Right cardiac atrium (tissue), 5 donors: ENCODE measurements at regions not wholly inside any gene's neighbourhood (a gene's known extent, or its start where the extent isn't known, plus 50 kb on each side); places are given as distances from the start of the nearest gene placed in this dataset.
"Not testable (repeated sequence)": the region's sequence is repeated elsewhere in the genome, so short reads cannot be mapped to it uniquely, and the experiment has no call there.

ENCODE experiments used
- ATAC-seq, 2 donors: fragments of 200-7000 bp; cut with Tn5 transposase; one replicate each; pipeline versions ENCODE4 v1.8.0 to v1.9.1; 2020; ENCODE audit warnings: moderate library complexity in 2 of 2, mild to moderate bottlenecking in 1 of 2
- DNase-seq, 3 donors: peaks; one replicate each; pipeline ENCODE4 v3.0.0-alpha.2; 2020
- H3K27ac ChIP-seq: one replicate; pipeline ENCODE4 v1.5.1; 2013; ENCODE audit warnings: mild to moderate bottlenecking, low read length, control low read depth, moderate library complexity
- H3K27me3 ChIP-seq: one replicate; pipeline ENCODE4 v1.6.1; 2013; ENCODE audit not compliant: control insufficient read depth, insufficient read depth
- H3K4me1 ChIP-seq: one replicate; pipeline ENCODE4 v1.6.1; 2013; ENCODE audit warnings: low read length; ENCODE audit not compliant: control insufficient read depth, insufficient read depth
- H3K4me3 ChIP-seq: one replicate; pipeline ENCODE4 v1.5.1; 2013; ENCODE audit warnings: low read length, control low read depth
- H3K9me3 ChIP-seq: one replicate; pipeline ENCODE4 v1.6.1; 2013; ENCODE audit warnings: low read length; ENCODE audit not compliant: control insufficient read depth
- WGBS: extraction: QIAGEN DNeasy Blood & Tissue Kit; methylation state at CpG from one replicate; pipeline ENCODE4 v1.1.7; 2013; 5-methylcytosine and 5-hydroxymethylcytosine counted together
- intact Hi-C, 4 donors: fragments of 100-400 bp; cut with DNase I; formaldehyde crosslinking; loops; one replicate each; pipeline versions ENCODE4 v1.11.0 to v1.14.0; 2022 to 2023
- donor health status: healthy with polysubstance abuse.
- donor health status: DM: no; HTN: yes; CAD: no.
- donor health status: DM: no; HTN: no; CAD: no.
- donor health status: DM: no; HTN: yes; CAD: no; lungs with severe emphysema.
- donor health status: DM: yes; HTN: yes; CAD: no.

GRCh38 chr16:35788381-35788780, 2329.0 kb downstream of the TP53TG3F start:
- Histone ChIP-seq H3K9me3 (no peaks in the 10 kb centered on the region), H3K27ac (no peak overlapping the region), H3K4me3 (no peak overlapping the region), H3K4me1 (no peaks in the 10 kb centered on the region), H3K27me3 (no peaks in the 10 kb centered on the region)
- 69% methylated on average over 12 of the region's 12 CpGs for WGBS
- no peak for ATAC-seq
- intact Hi-C loops = no loop called here
- peak in 1 of 3 donors; percentile 12 for DNase-seq

GRCh38 chr16:35792516-35793285, 2333.3 kb downstream of the TP53TG3F start:
- ATAC-seq (no peak), DNase-seq (no peak)
- Histone ChIP-seq H3K27ac (no peak overlapping the region), H3K9me3 (no peaks in the 10 kb centered on the region), H3K27me3 (no peaks in the 10 kb centered on the region), H3K4me3 (no peak overlapping the region), H3K4me1 (no peaks in the 10 kb centered on the region)
- 75% methylated on average over 25 of the region's 25 CpGs for WGBS
- intact Hi-C loops = no loop called here

DNA sequence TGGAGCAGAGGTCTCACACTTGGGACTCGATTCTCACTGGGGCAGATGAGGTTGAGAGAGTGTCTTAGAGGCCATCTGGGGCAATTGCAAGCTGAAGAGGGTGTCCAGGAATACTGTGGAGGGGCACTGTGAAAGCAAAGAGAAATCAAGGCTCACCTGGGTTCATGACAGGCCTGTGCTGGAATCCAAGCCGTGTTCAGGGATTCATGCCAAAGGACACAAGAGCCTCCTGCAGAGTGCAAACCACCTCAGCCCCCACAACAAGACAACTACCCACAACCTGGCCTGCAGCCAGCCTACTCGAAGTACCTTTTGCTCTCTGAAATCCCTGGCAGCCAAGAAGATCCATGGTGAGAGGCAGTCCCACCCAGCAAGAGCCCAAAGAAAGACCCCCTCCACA, 2334.2 kb downstream of the TP53TG3F start:
- DNase-seq = no peak
- H3K27me3 ChIP-seq = no peaks in the 10 kb centered on the region
- no peak for ATAC-seq
- intact Hi-C loops = no loop called here
- no peak overlapping the region for H3K4me3 ChIP-seq
- WGBS = 41% methylated on average over 3 of the region's 3 CpGs
- H3K27ac ChIP-seq = no peak overlapping the region
- no peaks in the 10 kb centered on the region for H3K9me3 ChIP-seq
- H3K4me1 ChIP-seq = no peaks in the 10 kb centered on the region

DNA sequence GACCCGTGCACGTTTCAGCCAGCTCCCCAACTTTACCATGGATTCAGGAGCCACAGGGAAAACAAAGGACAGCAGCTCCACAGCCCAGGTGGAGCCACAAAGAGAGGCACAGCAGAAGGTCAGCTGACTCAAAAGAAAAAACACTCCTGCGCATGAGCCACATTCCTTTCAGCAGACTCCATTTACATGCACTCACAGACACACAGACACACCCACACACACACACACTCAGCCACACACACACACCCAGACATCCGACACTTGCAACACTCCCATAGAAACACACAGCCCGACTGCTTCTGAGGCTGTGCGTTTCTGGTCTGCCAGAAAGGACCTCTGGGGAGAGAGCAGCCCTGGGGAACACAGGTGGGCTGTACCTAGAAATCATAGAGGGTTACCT, 2335.5 kb downstream of the TP53TG3F start:
- intact Hi-C loops = no loop called here
- Histone ChIP-seq H3K4me1 (no peaks in the 10 kb centered on the region), H3K27me3 (no peaks in the 10 kb centered on the region), H3K27ac (no peak overlapping the region), H3K4me3 (no peak overlapping the region), H3K9me3 (no peaks in the 10 kb centered on the region)
- ATAC-seq (no peak), DNase-seq (no peak)
- 57% methylated on average over 6 of the region's 6 CpGs for WGBS

- intact Hi-C loops = no loop called here
- Histone ChIP-seq H3K4me1 (no peaks in the 10 kb centered on the region), H3K27me3 (no peaks in the 10 kb centered on the region), H3K4me3 (no peak overlapping the region), H3K9me3 (no peaks in the 10 kb centered on the region), H3K27ac (no peak overlapping the region)
- ATAC-seq = peak; percentile 22 to 26
- WGBS = 63% methylated on average over 33 of the region's 33 CpGs
- peak in 2 of 3 donors; percentile 23 to 63 for DNase-seq
Observed at GRCh38 chr16:35795361-35796029, 2336.1 kb downstream of the TP53TG3F start.

DNA sequence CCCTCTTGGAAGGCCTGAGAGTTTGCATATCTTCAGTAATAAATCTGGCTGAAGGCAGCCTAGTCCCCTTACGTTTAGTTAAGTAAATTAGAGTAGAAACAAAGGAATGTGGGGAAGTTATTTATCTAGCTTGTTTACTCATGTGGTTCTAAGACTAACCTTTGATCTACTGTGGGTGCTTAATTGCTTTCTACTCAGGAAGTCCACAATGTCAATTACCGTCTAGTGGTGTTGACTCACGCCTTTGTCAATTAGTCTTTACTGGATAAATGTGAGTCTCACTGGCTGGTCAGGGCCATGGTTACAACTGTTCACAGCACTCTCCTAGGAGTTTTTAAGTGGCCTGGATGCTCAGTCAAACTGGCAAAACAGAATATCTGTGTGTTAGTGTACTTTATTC, 2338.4 kb downstream of the TP53TG3F start:
- intact Hi-C loops = no loop called here
- no peaks in the 10 kb centered on the region for H3K9me3 ChIP-seq
- no peak overlapping the region for H3K27ac ChIP-seq
- ATAC-seq = no peak
- no peak overlapping the region for H3K4me3 ChIP-seq
- WGBS = 63% methylated on average over 3 of the region's 3 CpGs
- no peaks in the 10 kb centered on the region for H3K4me1 ChIP-seq
- H3K27me3 ChIP-seq = no peaks in the 10 kb centered on the region
- no peak for DNase-seq

DNA sequence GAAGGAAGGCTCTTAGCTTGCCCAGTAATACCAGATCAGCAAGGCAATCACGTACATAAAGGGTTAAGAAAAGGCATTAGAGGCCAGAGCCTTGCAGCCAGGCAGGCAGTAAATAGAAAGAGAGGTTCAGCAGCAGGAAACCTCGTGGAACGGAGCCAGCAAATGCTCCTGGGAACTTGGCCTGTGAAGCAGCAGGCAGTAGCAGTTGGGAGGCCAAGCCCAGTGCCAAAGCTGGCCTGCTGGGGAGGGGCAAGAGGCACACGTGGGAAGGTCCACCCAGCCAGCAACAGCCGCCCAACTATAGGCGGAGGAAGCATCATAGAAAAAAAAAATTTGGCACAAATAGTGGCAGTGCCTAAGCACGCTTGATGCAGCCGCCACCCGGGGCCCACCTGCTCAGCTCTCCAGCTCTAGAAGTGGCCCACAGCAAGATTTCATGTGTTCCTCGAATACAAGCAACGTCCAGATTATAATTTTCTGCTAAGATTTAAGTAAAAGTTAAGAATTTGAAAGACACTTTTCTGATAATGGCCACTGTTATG, 2339.5 kb downstream of the TP53TG3F start:
- H3K9me3 ChIP-seq = no peaks in the 10 kb centered on the region
- H3K4me1 ChIP-seq = no peaks in the 10 kb centered on the region
- peak; percentile 69 to 84 (median 74) for DNase-seq
- no peak overlapping the region for H3K27ac ChIP-seq
- 50% methylated on average over 11 of the region's 11 CpGs for WGBS
- no peaks in the 10 kb centered on the region for H3K27me3 ChIP-seq
- peak; percentile 88 to 97 for ATAC-seq
- H3K4me3 ChIP-seq = no peak overlapping the region
- intact Hi-C loops = no loop called here

GRCh38 chr16:35804465-35804864, 2345.1 kb downstream of the TP53TG3F start:
- H3K4me1 ChIP-seq, DNase-seq, H3K4me3 ChIP-seq, intact Hi-C loops, H3K27me3 ChIP-seq, H3K27ac ChIP-seq, H3K9me3 ChIP-seq, ATAC-seq: not testable (repeated sequence)

DNA sequence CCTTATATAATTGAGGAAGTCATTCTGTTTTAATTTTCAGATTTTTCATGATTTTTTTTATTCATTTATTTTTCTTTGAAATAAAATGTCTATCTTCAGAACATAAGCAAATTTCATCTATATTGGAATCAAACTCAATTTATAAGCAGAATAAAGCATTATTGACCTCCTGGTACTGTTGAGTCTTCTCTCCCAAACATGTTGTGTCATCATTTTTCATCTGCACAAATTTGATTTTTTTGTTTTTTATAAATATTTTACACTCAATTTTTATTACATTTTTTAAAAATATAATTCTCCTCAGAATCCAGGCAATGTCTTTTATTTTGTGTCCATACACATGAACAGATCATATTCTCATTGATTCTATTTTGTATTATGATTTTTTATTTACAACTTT, 2363.9 kb downstream of the TP53TG3F start:
- no peak for ATAC-seq
- no peak for DNase-seq
- H3K4me3 ChIP-seq = no peak overlapping the region
- no peaks in the 10 kb centered on the region for H3K4me1 ChIP-seq
- no peak overlapping the region for H3K27ac ChIP-seq
- H3K9me3 ChIP-seq = no peaks in the 10 kb centered on the region
- intact Hi-C loops = no loop called here
- H3K27me3 ChIP-seq = no peaks in the 10 kb centered on the region

GRCh38 chr16:35841632-35842031, 2382.2 kb downstream of the TP53TG3F start:
- WGBS = 19% methylated on average over 3 of the region's 3 CpGs
- Histone ChIP-seq H3K27ac (no peak overlapping the region), H3K4me1 (no peaks in the 10 kb centered on the region), H3K4me3 (no peak overlapping the region), H3K27me3 (no peaks in the 10 kb centered on the region), H3K9me3 (peaks cover 2% of the 10 kb centered on the region)
- intact Hi-C loops = no loop called here
- DNase-seq (no peak), ATAC-seq (no peak)

DNA sequence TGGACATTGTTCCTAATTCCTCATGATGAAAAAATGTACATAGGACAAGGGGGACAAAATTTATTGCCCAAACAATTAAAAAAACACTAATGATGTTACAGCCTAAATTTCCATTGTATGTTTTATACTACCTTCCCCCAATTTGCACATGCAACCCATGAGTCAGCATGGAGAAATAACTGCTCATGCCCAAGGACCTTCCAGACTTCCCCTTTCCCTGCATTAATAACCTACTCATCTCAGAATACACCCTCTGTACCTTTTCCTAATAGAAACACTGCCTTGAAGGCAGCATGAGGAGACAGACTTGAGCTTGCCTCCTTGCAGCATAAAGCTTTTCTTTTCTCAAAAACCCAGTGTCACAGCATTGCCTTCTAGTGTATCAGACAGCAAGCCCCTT, 2402.8 kb downstream of the TP53TG3F start:
- Histone ChIP-seq H3K27ac (no peak overlapping the region), H3K27me3 (no peaks in the 10 kb centered on the region), H3K4me3 (no peak overlapping the region), H3K4me1 (no peaks in the 10 kb centered on the region), H3K9me3 (no peaks in the 10 kb centered on the region)
- no peak for ATAC-seq
- no peak for DNase-seq
- intact Hi-C loops = no loop called here
